ENCODE measurements at regions not wholly inside any gene's neighbourhood (a gene's known extent, or its start where the extent isn't known, plus 50 kb on each side); places are given as distances from the start of the nearest gene placed in this dataset.
"Not testable (repeated sequence)": the region's sequence is repeated elsewhere in the genome, so short reads cannot be mapped to it uniquely, and the experiment has no call there.

GRCh38 chr12:114823724-114824123 is 139.7 kb upstream of the TBX3 start:
- no peak for DNase-seq

DNA sequence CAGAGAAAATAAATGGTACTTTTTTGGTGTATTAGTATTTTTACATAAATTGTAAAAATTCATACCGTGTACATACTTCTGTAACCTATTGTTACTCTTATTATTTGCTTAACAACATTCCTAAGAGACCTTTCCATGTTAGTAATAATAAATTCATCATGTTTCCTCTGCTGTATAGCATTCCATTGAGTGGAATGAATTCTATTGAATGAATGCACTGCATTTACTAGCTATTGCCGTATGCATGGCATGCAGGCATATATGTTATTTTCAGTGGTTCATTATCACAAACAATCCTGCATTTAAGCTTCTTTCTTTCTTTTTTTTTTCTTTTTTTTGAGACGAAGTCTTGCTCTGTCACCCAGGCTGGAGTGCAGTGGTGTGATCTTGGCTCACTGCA is 137.6 kb upstream of the TBX3 start:
- no peak for DNase-seq

DNA sequence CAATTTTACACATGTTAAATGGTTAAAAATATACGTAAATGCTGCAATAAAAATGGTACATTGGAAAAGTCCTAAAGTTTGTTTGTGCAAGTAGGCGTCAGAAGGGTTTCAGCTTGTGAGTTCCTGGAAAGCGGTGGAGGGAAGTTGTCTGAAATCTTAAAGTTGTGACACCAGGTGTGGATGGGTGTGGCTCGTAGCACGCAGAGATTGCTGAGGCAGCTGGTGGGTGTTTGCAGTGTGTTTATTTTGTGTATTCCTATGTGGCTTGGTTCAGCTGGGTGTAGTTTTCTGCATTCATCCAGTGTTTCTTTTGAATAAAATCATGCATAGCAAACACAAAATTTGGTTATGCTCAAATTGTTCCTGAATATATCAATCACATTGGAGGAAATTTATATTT is 136.8 kb upstream of the TBX3 start:
- DNase-seq, result no peak

- DNase-seq, result no peak
Measured at GRCh38 chr12:114817571-114818425, 133.8 kb upstream of the TBX3 start.

DNA sequence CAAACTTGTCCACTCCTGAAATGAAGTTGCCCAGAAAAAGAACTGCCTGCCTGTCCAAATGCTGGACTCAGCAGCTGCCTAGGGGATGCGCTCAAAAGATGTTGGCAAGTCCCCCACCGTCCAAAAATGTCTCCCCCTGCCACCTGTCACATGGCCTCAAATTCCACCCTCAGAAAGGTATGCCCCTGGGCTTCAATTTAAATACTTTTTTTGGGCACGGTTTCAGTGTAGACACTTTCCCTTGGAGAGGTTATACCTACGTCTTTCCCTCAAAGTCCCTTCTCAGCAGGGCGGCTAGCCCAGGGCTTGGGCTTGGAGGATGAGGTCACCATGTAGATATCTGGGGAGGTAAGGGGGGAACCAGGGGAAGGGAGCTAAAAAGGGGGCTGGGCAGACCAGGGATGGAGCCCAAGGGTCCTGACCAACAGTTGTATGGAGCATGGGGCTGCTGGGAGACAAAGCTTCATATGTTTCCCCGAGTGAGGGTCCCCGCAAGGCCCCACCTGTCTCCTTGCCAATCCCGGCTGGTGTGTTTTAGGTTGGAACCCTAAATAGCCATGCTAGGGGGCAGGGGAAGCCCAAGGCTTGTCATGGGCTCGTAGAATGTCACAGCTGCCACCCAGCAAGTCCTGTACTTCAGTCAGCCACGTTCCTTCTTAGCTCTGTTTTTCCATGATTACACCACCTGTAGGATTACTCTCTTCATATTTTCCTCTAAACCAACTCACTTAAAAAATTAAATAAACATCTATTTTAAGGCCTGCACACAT is 131.2 kb upstream of the TBX3 start:
- no peak for DNase-seq

DNA sequence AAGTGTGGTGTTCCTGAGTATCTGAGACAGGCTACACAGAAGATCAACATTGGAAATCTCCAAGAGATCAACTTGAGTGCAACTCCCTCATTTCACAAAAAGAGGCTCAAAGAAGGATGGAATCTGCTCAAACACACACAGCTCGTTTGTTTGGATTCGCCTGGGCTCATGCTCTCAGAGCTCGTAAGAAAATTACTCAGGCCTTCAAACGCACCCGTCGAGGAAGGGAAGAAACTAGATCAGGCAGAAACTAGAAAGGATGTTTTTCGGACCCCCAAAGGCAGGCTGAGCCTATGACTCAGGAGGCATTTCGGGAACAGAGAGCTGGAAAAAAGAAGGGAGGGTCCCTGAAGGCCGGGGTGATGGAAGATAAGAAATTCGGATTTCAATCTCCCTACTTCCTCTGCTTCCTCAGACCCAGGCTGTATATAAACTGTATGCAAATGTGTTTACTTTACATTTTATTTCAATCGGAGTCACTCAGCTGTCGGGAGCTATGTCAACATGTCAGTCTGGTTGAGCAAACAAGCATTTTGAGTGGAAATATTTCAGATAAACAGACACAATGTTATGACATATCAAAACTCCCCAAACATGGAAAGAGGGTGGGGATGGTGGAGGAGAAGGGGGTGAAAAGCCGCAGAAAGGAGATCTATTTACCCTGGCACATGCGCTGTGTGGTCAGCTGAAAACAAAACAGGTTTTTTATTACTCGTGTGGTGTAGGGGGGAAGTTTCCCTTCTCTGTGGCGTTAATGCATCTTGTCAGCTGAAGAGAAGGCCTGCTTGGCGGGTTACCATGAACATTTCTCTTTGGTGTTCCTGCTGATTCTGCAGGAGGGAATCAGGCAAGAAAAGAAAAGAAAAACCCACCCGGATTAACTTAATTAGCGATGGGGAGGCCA is 129.1 kb upstream of the TBX3 start:
- DNase-seq, result no peak

GRCh38 chr12:114812384-114812783 is 128.4 kb upstream of the TBX3 start:
- DNase-seq, result no peak

GRCh38 chr12:114809097-114809496 is 125.1 kb upstream of the TBX3 start:
- DNase-seq, result no peak

- DNase-seq, result not testable (repeated sequence)
Measured at GRCh38 chr12:114801381-114801780, 117.4 kb upstream of the TBX3 start.

DNA sequence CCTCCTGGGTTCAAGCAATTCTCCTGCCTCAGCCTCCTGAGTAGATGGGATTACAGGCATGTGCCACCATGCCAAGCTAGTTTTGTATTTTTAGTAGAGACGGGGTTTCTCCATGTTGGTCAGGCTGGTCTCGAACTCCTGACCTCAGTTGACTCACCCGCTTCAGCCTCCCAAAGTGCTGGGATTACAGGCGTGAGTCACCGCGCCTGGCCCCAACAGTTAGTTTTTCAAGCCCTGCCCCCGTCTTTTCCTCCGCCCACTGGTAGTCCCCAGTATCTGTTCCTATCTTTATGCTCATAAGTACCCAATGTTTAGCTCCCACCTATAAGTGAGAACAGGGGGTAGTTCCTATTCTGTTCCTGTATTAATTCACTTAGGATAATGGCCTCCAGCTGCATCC is 116.6 kb upstream of the TBX3 start:
- not testable (repeated sequence) for DNase-seq

GRCh38 chr12:114799574-114800487 is 115.9 kb upstream of the TBX3 start:
- DNase-seq, result no peak

- DNase-seq, result no peak
Measured at GRCh38 chr12:114794049-114794558, 110.1 kb upstream of the TBX3 start.

GRCh38 chr12:114790276-114790675 is 106.3 kb upstream of the TBX3 start:
- no peak for DNase-seq

DNA sequence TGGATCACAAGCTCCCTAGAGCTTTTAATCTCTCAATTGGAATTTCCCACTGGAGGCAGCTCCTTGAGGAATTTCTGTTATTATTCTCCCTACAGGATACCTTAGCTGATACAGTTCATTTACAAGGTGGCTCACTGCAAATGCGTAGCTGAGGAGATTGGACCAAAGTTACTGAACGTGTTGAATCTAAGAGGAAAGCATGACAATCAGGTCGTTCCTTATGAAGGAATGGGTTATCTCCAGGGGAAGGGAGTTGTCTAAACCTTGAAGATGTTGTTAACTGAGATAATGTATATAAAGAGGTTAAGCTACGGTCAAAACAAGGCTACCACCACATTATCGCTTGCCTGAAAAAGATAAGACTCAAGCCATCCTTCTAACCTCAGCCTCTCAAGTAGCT is 105.8 kb upstream of the TBX3 start:
- DNase-seq, result no peak

DNA sequence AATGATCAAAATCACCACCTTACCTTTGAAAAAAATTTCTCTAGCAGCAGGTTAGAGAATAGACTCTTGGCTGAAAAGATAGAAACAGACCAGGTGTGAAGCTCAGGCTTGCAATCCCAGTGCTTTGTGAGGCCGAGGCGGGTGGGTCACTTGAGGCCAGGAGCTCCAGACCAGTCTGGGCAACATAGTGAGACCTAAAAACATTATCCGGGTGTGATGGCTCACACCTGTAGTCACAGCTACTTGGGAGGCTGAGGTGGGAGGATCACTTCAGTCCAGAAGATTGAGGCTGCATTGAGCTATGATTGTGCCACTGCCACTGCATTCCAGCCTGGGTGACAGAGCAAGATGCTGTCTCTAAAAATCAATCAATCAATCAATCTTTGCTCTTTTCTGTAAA is 105.3 kb upstream of the TBX3 start:
- no peak for DNase-seq

- no peak for DNase-seq
Measured at GRCh38 chr12:114784526-114784925, 100.6 kb upstream of the TBX3 start.

DNA sequence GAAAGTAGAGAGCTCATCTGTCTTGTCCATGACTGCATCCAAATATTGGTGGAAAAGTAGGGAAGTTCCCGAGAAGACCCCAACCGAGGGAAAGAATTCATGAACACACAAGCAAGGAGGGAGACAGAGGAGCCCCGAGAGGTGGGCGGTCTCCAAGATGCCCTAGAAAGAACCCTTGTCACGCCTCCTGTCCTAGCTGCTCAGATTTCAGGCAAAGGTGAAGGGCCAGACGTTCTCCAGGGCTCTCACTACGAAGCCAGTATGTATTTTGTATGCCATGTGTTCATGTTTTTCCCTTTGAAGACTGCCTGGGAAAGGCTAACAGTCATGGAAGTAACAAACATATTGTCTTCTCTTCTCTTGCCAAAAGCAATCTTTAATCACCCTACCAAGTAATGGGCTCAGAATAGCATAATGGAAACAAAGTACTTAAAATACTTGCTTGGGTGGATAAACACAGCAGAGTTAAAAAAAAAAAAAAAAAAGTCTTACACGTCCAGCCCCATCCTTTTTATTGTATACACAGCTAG is 99.2 kb upstream of the TBX3 start:
- no peak for DNase-seq

GRCh38 chr12:114780746-114781399 is 96.9 kb upstream of the TBX3 start:
- no peak for DNase-seq

GRCh38 chr12:114779647-114780046 is 95.7 kb upstream of the TBX3 start:
- DNase-seq, result no peak

DNA sequence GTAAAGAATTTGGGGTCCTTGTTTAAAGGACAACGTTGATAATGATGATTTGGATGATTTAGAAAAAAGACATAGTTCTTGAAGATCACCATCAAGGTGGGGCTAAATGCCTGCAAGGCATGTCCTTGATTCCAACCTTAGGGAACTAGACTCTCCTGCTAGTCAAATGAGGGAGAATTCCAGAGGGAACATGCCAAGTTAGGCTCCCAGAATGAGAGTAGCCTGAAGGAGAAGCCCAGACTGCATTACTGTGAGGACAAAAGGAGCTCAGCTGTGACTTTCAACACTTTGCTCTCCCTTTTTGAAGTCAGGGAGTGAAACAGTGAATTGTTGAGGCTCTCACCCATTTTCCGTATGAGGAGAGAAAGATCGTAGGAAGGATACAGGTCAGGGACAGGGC is 95.2 kb upstream of the TBX3 start:
- no peak for DNase-seq

Measured in CD4-positive, alpha-beta T cell treated with Interferon gamma for 1 hour (primary cell).